Cardiac fibroblast (primary cell): ENCODE measurements at regions not wholly inside any gene's neighbourhood (a gene's known extent, or its start where the extent isn't known, plus 50 kb on each side); places are given as distances from the start of the nearest gene placed in this dataset.

Experiments used
- DNase-seq, 2 donors: peaks; one replicate each; pipeline versions ENCODE4 v3.0.0 to v3.0.0-alpha.2; 2010; ENCODE audit warnings: low read depth in 2 of 2
- H3K4me3 ChIP-seq, 2 donors: replicated peaks in 1 of 2; 1 replicate in 1 of 2; 2 replicates in 1 of 2; pipeline ENCODE4 v1.5.1; 2011; ENCODE audit warnings: low read depth in 2 of 2, low read length in 2 of 2, mild to moderate bottlenecking in 2 of 2, moderate library complexity in 1 of 2
- CTCF ChIP-seq: IDR thresholded peaks from one replicate; pipeline ENCODE4 v1.5.1; 2011; ENCODE audit warnings: low read depth, mild to moderate bottlenecking, low read length, inconsistent platforms

- no peak for DNase-seq
- no peak for TF ChIP-seq CTCF
- H3K4me3 ChIP-seq: no peak overlapping the region
Measured at GRCh38 chr14:98175881-98176280, 1096.1 kb downstream of the BCL11B start.

GRCh38 chr14:98176892-98177291 is 1095.1 kb downstream of the BCL11B start:
- DNase-seq: no peak
- no peak for TF ChIP-seq CTCF
- H3K4me3 ChIP-seq: no peak overlapping the region

- no peak for DNase-seq
- TF ChIP-seq CTCF: no peak
- no peak overlapping the region for H3K4me3 ChIP-seq
Measured at GRCh38 chr14:98177551-98177950, 1094.4 kb downstream of the BCL11B start.

- no peak for TF ChIP-seq CTCF
- no peak overlapping the region for H3K4me3 ChIP-seq
- no peak for DNase-seq
Measured at GRCh38 chr14:98181241-98181640, 1090.8 kb downstream of the BCL11B start.

- no peak for TF ChIP-seq CTCF
- no peak for DNase-seq
- H3K4me3 ChIP-seq: no peak overlapping the region
Measured at GRCh38 chr14:98181768-98182167, 1090.2 kb downstream of the BCL11B start.

- H3K4me3 ChIP-seq: no peak overlapping the region
- peak in 1 of 2 donors; percentile 1 for DNase-seq
- no peak for TF ChIP-seq CTCF
Measured at GRCh38 chr14:98182393-98183055, 1089.5 kb downstream of the BCL11B start.

GRCh38 chr14:98183556-98183955 is 1088.4 kb downstream of the BCL11B start:
- no peak for DNase-seq
- H3K4me3 ChIP-seq: no peak overlapping the region
- no peak for TF ChIP-seq CTCF
